ENCODE measurements at regions not wholly inside any gene's neighbourhood (a gene's known extent, or its start where the extent isn't known, plus 50 kb on each side); places are given as distances from the start of the nearest gene placed in this dataset.
"Not testable (repeated sequence)": the region's sequence is repeated elsewhere in the genome, so short reads cannot be mapped to it uniquely, and the experiment has no call there.

DNA sequence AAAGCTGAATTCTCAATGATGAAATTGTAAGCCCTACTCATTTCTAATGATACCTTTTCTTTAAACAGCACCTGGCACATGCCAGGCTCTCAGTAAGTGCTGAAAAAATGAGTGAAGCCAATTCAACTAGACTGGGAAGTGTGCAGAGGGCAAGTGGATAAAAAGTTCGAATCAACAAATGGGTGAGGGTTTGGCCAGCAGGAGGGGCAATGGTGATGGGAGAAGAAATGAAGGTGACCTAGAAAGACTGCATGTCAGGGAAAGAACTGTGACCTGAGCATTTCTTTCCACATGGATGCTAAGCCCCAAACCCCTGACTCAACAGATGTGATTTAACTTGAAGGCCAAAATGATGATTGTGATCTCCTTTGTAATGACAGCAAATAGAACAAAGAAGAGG is 54.6 kb downstream of the DKK1 start:
- DNase-seq = no peak

DNA sequence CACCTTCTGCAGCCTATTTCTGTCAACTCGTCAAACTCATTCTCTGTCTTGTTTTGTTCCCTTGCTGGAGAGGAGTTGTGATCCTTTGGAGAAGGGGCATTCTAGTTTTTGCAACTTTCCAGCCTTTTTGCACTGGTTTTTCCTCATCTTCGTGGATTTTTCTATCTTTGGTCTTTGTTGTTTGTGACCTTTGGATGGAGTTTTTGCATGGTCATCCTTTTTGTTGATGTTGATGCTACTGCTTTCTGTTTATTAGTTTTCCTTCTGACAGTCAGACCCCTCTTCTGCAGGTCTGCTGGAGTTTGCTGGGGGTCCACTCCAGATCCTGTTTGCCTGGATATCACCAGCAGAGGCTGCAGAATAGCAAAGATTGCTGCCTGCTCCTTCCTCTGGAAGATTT is 60.1 kb downstream of the DKK1 start:
- not testable (repeated sequence) for DNase-seq

DNA sequence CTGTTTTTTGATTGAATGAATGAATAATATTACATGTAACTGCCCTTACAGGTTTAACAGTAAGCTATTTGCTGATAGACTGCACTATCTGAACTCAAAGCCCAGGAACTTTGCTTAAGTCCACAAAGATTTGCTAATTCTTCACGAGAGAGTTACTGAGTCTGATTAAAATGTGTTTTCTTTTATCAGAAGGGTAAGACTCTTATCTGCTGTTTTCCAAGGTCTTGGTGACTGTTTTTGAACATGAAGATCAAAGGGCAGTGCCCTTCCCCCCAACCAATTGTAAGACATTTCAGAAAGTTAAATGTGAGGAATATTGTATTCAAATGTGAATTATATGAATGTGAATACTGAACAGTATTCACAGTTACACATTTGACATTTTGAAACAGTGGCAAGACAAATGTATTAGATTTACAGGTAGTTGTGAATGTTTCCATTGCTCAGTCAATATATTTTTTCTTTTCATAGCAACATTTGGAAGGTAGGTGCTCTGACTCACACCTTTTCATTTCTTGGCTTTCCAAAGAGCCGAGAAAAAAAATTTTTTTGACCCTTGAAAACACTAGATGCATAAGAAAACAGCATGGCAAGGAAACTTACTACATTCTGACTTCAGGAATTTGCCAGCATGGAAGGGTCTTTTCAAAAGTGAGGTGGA is 62.7 kb downstream of the DKK1 start:
- DNase-seq = no peak

DNA sequence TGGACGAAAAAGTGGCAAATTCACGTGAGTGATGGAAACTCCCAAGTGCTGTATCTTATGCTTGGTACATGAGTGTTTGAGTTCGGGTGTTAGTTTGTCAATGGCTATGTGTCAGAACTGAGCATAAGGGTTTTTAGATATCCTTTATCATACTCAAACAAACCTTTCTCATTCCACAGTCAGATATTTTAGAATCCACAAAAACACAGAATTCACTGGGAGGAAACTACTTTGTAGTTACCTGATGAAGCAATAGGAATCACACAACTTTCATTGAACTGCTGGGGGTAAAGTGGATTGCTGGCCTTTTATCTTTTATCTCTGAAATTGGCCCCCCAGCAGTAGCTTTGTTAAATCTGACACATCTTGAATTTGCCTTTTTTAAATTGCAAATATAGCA is 64.0 kb downstream of the DKK1 start:
- no peak for DNase-seq

DNA sequence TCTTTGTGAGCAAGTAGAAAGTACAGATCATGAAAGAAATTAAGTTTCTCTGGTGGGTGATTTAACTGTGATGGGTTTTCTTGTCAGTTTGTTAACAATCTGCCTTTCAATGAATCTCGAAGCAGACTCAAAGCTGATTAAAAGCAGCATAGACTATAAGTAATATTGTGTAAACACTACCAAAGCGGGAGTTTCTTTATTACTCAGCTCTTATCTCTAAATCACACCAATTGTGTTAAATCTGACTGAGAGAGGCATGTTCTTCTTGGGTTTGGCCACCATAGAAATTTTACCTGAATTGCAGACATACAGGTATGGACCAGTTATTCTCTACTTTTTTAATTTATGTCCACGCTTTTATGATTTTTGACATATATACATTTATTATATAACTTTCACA is 65.2 kb downstream of the DKK1 start:
- DNase-seq = no peak

DNA sequence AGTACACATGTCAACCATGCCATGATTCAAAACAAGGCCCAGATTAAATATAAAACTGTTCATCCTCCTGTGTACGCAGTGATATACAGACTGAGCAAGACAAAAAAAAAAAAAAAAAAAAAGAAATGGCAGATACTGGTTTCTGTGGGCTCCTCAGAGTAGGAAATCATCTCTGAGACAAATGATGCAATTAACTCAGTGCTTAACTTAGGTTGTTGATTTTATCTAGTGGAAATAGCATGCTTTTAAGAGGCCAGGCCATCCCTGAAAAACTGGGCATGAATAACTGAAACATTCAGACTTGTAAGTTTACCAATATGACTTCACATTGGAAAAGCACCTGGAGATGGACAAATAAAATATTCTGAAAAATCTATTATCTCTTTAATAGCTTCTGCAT is 69.0 kb downstream of the DKK1 start:
- DNase-seq = no peak

DNA sequence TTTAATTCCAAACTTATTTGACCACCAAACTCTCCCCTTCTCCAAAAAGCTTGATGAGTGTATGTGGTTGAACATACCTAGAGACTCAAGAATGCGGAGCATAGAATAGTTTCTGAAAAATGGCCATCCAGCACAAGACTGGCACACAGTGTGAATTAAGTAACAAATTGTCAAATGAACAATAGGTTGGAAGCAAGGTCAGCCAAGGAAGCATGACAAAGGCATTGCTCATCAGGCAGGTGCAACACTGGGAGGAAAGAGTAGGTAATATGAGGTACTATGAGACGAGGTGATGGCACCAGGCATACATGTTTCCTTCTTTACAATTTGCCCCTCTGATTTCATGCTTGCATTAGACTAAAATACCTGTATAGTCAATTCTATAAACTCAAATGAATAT is 73.7 kb downstream of the DKK1 start:
- DNase-seq = no peak

DNA sequence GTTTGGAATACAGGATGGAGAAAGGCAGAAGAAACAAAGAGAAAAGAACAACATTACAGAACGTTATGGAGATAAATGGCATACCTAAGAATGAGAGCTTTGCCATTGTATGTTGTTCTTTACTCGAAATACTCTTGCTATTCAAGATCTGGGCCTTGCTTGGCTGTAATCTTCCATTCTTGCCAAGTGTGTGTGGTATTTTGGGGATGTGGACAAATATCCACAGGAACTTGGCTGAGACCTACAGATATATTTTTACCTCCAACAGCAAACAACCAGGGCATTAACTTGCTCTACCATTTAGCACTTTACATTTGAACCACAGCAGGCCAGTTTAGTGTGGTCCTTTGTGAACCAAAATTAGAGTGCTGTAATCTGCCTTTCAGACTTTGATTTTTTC is 76.3 kb downstream of the DKK1 start:
- DNase-seq = no peak

DNA sequence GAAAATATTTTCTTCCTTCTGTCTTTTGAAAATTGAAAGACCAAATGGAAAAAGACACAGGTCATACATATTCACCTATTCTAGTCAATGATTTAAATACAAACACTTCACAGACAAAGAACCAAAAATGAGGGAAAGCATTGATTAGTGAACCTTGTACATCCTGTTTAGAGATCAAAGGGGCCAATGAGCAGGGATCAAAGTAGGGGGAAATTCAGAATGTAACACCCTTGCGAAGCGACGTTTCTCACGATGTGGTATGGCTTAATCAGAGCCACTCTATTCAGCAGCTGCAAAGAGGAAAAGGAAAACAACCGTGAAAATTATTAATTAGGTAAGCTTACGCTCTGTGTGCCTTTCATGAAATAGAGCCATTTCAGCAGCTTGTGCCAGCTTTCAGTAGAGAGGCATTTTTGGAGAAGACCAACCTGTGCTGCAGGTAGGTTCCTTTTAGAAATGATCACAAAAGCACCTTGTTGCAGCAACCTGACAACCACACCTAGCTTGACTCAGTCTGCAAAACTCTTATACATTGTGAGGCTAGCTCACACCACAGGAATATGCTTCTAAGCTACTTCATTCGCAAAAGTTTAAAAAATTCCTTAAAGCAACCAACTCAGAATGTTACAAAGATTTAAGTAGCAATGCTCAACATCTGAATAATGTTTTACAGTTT is 78.0 kb downstream of the DKK1 start:
- DNase-seq = no peak

DNA sequence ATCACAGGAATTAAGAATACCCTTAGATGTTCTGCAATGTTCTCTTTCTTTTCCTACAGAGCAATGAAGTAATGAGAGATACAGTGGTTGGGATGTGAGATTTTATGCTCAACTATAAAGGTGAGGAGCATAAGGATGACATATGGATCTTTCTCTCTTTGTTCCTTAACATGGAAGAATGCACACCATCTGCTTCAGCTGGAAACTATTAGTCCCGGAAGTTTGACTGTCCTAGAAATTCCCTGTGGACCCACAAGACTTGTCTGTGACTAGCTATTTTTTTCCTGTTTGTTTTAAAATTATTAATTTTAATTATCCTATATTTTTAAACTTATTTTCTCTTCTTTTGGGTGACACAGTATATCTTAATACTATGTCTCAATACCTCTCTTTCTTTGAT is 80.2 kb downstream of the DKK1 start:
- DNase-seq = no peak

DNA sequence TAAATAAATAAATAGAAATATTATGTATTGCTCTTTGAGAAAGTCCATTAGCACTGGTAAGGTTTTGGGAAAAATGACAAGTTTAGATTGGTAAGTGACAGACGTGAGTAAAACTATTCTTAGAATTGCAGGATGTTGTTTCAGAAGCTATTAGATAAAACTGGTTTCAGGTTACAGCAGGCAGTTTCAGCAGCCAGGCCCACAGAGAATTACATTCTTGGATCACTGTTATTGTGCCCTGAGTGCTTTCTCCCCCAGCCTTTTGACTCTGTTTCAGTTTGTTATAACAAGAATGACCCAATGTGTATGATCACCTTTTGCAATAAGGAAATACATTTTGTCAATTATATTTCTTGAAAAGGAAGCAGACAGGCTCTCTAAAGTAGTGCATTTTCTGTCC is 86.5 kb downstream of the DKK1 start:
- no peak for DNase-seq

DNA sequence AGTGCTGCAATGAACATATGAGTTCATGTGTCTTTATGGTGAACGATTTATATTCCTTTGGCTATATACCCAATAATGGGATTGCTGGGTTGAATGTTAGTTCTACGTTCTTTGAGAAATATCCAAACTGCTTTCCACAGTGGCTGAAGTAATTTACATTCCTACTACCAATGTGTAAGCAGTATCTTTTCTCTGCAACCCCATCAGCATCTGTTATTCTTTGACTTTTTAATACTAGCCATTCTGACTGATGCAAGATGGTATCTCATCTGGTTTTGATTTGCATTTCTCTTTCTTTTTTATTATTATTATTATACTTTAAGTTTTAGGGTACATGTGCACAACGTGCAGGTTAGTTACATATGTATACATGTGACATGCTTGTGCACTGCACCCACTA is 89.7 kb downstream of the DKK1 start:
- not testable (repeated sequence) for DNase-seq

DNA sequence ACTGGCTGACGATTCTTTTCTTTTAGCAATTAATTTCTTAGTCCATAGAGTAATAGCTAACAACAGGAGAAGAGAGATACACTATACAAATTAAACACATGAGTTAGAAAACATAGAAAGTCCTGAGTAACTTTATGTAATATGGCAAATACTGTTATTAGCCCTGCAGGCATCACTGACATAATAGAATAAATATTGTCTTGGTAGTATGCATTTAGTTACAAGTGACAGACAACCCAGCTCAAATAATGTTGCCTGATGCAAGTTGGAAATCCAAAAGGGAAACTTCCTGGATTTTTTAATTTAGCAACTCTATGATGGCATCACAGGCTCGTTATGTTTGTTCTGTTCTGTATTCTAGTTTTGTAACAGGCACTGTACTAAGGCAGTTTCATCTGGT is 95.1 kb downstream of the DKK1 start:
- DNase-seq = no peak

DNA sequence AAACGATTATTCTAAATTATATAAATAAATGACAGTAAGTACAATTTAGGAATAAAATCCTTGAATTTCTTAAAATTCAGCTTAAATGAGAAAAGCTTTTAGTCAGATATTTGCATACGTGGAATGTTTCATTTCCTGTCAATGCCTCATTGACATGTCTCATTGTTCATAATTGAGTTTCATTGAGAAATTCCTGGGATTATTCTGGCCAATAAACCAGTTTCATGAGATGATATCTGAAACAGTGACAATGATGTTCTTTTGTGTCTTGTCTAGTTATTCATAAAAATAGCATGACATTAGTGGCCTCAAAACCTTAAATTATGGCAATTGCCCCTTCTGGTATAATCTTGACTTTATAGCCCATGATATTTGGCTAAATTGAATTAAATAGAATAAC is 95.8 kb downstream of the DKK1 start:
- DNase-seq = no peak

DNA sequence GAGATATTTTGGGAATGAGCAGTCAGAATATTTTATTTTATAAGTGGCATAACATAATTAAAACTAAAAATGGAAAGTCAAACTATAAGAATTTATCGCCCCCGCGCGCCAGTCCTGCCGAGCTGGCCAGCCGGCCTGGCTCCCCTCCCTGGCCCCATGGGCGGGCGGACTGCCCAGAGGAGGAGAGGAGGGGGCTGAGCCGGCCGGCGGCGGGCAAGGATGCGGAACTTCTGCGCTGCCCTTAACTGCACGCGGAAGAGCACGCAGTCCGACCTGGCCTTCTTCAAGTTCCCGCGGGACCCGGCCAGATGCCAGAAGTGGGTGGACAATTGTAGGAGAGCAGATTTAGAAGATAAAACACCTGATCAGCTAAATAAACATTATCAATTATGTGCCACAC is 96.8 kb downstream of the DKK1 start:
- DNase-seq = no peak

DNA sequence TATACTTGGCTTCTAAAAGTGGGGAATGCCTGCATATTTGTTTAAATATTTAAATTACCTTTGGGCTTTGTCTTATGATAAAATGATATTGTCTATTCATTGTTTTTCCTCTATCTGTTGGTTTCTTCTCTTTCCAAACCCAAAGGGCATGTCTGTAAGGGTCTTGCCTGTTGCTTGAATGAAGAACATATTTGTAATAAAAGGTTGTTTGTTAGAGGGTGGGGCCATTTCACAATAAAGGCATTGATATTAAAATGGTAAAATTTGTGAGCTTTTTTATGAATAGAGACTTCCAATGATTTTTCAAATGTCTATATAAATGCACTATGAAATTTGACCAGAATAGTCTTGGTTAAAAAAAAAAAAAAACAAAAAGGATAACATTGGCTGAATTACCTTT is 105.2 kb downstream of the DKK1 start:
- no peak for DNase-seq

DNA sequence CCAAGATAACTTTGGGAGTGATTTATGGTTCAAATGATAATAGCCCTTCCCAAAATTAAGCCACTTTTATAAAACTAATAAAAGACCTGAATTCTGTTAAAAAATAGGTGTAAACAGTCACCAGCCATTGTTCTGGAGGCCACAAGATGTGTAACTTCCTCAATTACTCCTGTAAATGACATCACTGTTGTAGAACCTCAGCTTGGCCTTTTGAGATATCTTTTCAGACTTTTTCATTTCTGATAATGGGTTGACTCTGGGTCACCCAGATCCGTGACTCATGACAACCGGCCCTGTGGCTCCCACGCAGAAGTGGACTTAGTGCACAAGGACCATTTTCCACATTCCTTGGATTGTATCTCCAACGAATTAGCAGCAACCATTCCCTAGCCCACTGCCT is 106.6 kb downstream of the DKK1 start:
- no peak for DNase-seq

DNA sequence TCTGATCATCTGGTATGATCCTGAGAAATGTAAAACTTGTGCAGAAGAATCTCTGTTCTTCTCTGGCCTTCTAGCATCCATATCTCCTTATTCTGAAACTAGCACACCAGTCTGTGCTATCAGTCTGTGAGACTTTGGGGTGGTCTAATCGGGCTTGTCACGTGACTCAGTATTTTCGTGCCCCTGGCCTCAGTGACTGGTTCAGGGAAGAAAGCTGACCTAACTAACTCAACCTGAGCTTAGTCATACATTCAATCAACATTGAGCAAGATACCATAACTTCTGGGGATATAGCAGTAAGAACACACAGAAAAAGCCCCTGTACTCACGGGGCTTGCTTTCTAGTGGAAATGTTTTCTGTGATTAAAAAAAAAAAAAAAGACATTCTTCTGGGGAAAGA is 109.3 kb downstream of the DKK1 start:
- DNase-seq = no peak

DNA sequence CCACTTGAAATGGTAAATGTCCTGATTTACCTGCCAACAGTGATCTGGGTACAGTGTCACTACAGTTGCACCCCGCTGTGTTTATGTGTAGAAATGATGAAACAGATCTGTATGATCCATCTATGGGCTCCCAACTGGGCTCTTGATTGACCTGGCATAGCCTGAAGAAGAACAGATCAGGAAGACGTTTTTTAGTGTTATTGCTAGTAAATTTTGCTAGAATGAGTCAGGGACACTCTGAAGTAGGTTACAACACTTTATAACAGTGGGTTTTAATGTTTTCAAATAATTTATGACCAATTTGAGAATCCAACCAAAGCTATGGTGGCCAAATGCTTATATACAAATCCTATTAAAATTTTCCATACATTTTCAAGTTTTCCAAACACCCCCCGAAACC is 110.3 kb downstream of the DKK1 start:
- no peak for DNase-seq

DNA sequence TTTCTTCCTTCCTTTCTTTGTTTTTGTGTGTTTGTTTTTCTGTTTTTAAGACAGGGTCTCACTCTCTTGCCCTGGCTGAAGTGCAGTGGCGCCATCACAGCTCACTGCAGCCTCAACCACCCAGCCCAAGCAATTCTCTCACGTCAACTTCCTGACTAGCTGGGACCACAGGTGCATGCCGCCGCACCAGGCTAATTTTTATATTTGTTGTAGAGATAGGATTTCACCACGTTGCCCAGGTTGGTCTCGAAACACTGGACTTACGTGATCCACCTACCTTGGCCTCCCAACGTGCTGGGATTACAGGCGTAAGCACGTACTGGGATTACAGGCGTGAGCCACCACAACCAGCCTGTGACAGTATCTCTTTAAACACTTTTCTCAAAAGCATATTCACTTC is 120.7 kb downstream of the DKK1 start:
- DNase-seq = no peak

DNA sequence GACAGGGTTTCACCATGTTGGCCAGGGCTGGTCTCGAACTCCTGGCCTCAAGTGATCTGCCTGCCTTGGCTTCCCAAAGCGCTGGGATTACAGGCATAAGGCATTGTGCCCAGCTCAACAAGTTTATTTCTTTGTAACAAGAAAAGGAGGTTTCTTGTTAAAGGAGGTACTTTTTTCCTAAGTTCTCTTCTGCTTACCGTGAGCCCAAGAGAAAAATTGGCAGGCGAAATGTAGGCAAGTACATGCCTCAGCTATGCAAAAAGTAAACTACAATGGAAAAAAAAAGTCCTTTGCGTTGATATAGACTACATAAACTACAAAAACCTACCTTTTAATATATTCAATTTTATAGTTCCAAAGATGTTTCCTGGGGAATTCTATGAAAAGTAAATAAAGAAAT is 122.6 kb downstream of the DKK1 start:
- DNase-seq = no peak

DNA sequence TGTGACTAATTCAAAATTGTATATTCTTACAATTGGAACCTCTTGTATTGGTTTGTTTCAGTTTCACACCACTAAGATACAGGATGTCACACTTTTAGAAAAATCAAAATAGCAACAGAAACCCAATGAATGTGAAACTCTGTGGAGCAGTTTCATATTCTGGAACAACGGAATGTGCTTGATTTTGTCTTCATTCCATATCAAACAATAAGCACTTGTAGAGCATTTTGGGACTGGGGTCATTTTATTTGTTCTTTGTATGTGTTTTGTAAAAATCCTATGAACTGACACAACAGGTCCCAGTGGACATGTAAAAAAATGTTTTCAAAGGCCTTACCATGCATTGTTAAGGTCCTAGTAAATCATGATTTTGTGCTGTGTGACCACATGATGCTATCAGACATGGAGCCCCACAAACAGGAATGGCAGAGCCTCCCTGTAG is 123.1 kb downstream of the DKK1 start:
- DNase-seq = no peak

DNA sequence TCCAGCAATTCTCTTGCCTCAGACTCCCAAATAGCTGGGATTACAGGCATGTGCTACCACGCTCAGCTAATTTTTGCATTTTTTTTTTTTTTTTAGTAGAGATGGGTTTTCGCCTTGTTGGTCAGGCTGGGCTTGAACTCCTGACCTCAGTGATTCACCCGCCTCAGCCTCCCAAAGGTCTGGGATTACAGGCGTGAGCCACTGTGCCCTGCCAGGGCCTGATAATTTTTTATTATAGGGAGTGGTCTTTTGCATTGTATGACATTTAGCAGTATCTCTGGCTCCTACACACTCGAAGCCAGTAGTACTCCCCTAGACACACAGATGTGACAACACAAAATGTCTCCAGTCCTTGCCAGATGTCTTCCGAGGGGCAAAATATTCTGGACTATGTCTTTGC is 124.0 kb downstream of the DKK1 start:
- no peak for DNase-seq

DNA sequence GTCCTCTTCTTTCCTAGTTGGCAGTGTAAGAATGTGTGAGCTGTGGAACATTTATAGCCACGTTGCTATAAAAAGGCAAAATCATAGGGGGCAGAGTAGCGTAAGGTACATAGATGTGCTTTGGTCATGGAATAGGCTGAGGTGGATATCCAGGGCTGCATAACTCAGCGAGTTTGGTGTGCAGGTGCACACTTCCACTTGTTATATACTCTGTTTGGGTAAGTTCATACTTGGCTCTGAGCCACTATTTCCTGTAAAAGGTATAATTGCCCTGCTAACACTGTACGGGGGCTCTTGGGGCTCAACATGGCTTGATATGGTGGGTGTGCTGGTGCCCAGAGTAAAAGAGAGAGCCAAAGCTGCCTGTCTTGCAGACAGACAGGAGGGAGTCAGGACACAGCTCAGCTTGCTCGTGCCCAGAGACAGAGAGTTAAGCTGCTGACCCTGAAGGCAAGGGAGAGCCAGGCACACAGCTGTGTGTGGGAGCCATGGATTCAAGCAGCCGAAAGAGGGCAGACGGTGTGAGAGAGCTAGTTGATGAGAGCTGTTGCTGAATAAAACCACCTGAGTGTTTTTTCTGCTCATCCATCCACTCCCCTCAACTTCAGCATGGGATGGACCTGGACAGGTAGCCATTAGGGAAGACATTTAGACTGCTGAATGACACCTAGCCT is 126.7 kb downstream of the DKK1 start:
- DNase-seq = no peak

DNA sequence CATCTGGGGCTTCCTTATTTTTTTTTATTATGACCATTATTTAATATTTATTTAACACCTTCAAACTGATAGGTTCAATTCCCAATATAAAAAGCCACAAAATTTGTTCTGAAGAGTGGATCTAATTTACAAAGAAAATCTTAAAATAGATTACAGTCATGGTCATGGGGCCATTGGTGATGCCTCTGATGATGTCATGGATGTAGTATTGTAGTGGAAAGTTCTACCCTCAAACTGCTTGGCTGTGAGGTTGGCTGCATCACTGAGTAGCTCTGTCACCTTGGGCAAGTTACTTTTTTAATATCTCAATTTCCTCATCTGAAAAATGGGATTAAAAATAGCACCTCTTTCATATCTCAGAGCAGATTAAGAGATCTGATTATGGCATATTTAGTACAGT is 128.5 kb downstream of the DKK1 start:
- no peak for DNase-seq

Measured in NCI-H1092 treated with DMSO at 0.1 percent for 48 hours (cell line).